Effector memory CD4-positive, alpha-beta T cell (primary cell): ENCODE measurements at regions not wholly inside any gene's neighbourhood (a gene's known extent, or its start where the extent isn't known, plus 50 kb on each side); places are given as distances from the start of the nearest gene placed in this dataset.

Experiments used
- DNase-seq, 3 donors: peaks; one replicate each; pipeline ENCODE4 v3.0.0-alpha.2; 2020
- H3K27ac ChIP-seq: 2 replicates; pipeline ENCODE4 v1.7.0; 2013; ENCODE audit warnings: mild to moderate bottlenecking, low read length, moderate library complexity; ENCODE audit not compliant: insufficient read depth, poor library complexity, severe bottlenecking
- H3K27me3 ChIP-seq: replicated peaks from 2 replicates; pipeline ENCODE4 v1.7.0; 2013; ENCODE audit warnings: mild to moderate bottlenecking, low read length; ENCODE audit not compliant: insufficient read depth, control insufficient read depth, poor library complexity, severe bottlenecking
- H3K36me3 ChIP-seq: 2 replicates; pipeline ENCODE4 v1.7.0; 2013; ENCODE audit warnings: mild to moderate bottlenecking, low read length, moderate library complexity; ENCODE audit not compliant: control insufficient read depth, insufficient read depth
- H3K4me1 ChIP-seq: 2 replicates; pipeline ENCODE4 v1.7.0; 2013; ENCODE audit warnings: low read length, mild to moderate bottlenecking; ENCODE audit not compliant: control insufficient read depth, insufficient read depth, poor library complexity, severe bottlenecking
- H3K4me3 ChIP-seq: 2 replicates; pipeline ENCODE4 v1.7.0; 2013; ENCODE audit warnings: low read length, low read depth, mild to moderate bottlenecking; ENCODE audit not compliant: insufficient read depth, poor library complexity, severe bottlenecking
- H3K9me3 ChIP-seq: 2 replicates; pipeline ENCODE4 v1.7.0; 2013; ENCODE audit warnings: mild to moderate bottlenecking, low read length, moderate library complexity; ENCODE audit not compliant: control insufficient read depth

GRCh38 chr6:156113631-156114030 is 658.0 kb upstream of the NOX3 start:
- H3K27ac ChIP-seq, result no peak overlapping the region

DNA sequence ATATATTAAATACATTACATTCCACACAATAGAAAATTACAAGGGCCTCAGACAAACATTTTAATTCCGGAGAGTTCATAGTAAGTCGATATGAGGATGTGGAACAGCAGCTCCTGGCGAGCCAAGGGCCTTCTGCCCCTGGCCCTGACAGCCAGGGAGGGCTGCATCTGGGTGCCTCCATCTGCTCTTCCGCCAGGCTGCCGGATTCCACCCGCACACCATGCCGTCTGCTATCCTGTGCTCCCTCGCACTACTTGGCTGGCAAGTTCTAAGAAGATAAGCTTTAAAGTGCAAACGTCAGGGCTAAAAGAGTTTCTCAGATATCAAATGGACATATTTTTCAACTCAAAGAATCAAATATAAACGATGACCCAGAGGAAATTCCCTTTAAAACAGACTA is 656.3 kb upstream of the NOX3 start:
- Histone ChIP-seq H3K36me3 (no peaks in the 10 kb centered on the region), H3K9me3 (no peaks in the 10 kb centered on the region), H3K4me1 (no peaks in the 10 kb centered on the region), H3K4me3 (no peak overlapping the region), H3K27me3 (no peaks in the 10 kb centered on the region), H3K27ac (no peak overlapping the region)
- no peak for DNase-seq

More at GRCh38 chr6:156113631-156114030, 658.0 kb upstream of the NOX3 start:
- Histone ChIP-seq H3K27me3 (no peaks in the 10 kb centered on the region), H3K36me3 (no peaks in the 10 kb centered on the region), H3K4me1 (no peaks in the 10 kb centered on the region), H3K9me3 (no peaks in the 10 kb centered on the region), H3K4me3 (no peak overlapping the region)
- DNase-seq, result no peak

GRCh38 chr6:156110249-156110648 is 654.6 kb upstream of the NOX3 start:
- Histone ChIP-seq H3K36me3 (no peaks in the 10 kb centered on the region), H3K27ac (no peak overlapping the region), H3K9me3 (no peaks in the 10 kb centered on the region), H3K4me1 (no peaks in the 10 kb centered on the region), H3K27me3 (no peaks in the 10 kb centered on the region), H3K4me3 (no peak overlapping the region)
- DNase-seq, result no peak

DNA sequence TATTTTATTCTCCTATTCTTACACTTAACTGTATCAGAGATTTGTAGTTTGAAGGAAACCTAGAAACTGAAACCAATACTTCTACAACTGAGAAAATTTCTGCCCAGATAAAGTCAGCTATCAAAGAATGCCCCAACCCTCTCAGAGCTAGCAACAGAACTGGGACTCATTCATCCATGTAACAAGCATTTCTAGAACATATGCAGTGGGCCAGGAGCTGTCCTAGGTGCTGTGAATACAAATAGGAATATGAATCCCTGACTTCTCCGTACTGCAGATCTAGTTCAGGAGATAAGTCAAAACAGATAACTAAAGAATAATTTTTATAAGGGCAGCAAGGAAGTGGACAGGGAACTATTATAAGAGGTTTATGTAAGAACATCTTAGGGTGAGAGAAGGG is 654.1 kb upstream of the NOX3 start:
- no peak for DNase-seq
- H3K4me3 ChIP-seq, result no peak overlapping the region
- H3K9me3 ChIP-seq, result no peaks in the 10 kb centered on the region
- no peaks in the 10 kb centered on the region for H3K27me3 ChIP-seq
- no peaks in the 10 kb centered on the region for H3K36me3 ChIP-seq
- no peaks in the 10 kb centered on the region for H3K4me1 ChIP-seq
- H3K27ac ChIP-seq, result no peak overlapping the region

DNA sequence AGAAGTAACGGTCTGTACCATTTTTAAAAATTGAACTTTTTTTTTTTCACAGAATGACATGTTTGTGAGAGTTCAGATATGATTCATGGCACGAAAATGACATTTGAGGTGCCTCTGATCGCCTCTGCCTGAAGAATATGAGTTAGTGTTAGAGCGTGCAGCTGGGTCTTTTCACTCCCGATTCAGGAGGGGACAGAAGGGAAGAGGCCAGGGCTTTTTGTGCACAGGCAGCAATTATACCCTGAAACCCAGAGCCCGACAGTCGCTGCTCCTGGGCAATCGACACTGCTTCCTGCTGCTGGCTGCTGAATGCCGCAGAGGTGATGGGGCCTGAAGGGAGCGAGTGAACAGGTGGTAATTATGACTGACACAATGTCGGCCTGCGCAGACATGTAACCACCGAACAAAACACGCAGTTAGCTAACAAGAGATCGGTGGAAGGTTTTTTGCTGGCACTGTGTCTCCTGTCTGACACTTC is 652.0 kb upstream of the NOX3 start:
- Histone ChIP-seq H3K27me3 (no peaks in the 10 kb centered on the region), H3K4me3 (no peak overlapping the region), H3K4me1 (no peaks in the 10 kb centered on the region), H3K9me3 (no peaks in the 10 kb centered on the region), H3K36me3 (no peaks in the 10 kb centered on the region), H3K27ac (no peak overlapping the region)
- no peak for DNase-seq

- H3K27me3 ChIP-seq, result no peaks in the 10 kb centered on the region
- H3K4me1 ChIP-seq, result no peaks in the 10 kb centered on the region
- DNase-seq, result no peak
- H3K36me3 ChIP-seq, result no peaks in the 10 kb centered on the region
- H3K4me3 ChIP-seq, result no peak overlapping the region
- no peaks in the 10 kb centered on the region for H3K9me3 ChIP-seq
- no peak overlapping the region for H3K27ac ChIP-seq
Observed at GRCh38 chr6:156102129-156102528, 646.5 kb upstream of the NOX3 start.

GRCh38 chr6:156098839-156099238 is 643.2 kb upstream of the NOX3 start:
- H3K9me3 ChIP-seq, result no peaks in the 10 kb centered on the region
- H3K4me1 ChIP-seq, result no peaks in the 10 kb centered on the region
- H3K4me3 ChIP-seq, result no peak overlapping the region
- no peaks in the 10 kb centered on the region for H3K27me3 ChIP-seq
- no peaks in the 10 kb centered on the region for H3K36me3 ChIP-seq
- no peak for DNase-seq
- no peak overlapping the region for H3K27ac ChIP-seq

DNA sequence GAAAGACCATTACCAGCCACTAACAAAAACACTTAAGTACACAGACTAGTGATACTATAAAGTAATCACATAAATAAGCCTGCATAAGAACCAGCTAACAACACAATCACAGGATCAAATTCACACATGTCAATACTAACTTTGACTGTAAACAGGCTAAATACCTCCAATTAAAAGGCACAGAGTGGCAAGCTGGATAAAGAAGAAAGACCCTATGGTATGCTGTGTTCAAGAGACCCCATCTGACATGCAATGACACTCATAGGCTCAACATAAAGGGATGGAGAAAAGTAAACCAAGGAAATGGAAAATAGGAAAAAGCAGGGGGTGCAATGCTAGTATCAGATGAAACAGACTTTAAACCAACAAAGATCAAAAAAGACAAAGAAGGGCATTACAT is 631.8 kb upstream of the NOX3 start:
- DNase-seq, result no peak
- Histone ChIP-seq H3K4me1 (no peaks in the 10 kb centered on the region), H3K36me3 (no peaks in the 10 kb centered on the region), H3K9me3 (peaks cover 5% of the 10 kb centered on the region), H3K27me3 (no peaks in the 10 kb centered on the region), H3K4me3 (no peak overlapping the region), H3K27ac (no peak overlapping the region)

DNA sequence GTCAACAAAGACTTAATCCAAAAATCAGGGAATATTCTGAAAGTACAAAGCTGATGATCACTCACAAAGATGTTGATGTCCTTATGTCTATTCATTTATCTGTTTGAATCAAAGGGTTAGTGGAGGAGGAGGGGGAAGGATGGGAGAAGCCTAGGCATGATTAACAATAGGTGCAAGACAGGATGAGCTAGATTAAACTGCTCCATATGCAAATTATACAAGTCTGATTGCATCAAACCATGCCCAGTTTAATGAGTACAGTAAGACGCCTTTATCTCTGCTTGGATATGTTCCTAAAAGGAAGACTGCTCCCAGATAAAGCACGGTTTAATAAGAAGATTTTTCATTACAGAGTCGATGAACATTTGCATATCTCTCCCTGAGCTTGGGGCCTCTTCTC is 626.4 kb upstream of the NOX3 start:
- H3K27ac ChIP-seq, result no peak overlapping the region
- H3K36me3 ChIP-seq, result no peaks in the 10 kb centered on the region
- no peak overlapping the region for H3K4me3 ChIP-seq
- peaks cover under 1% of the 10 kb centered on the region for H3K9me3 ChIP-seq
- H3K27me3 ChIP-seq, result no peaks in the 10 kb centered on the region
- DNase-seq, result no peak
- H3K4me1 ChIP-seq, result no peaks in the 10 kb centered on the region

GRCh38 chr6:156080371-156080770 is 624.7 kb upstream of the NOX3 start:
- Histone ChIP-seq H3K4me1 (no peaks in the 10 kb centered on the region), H3K36me3 (no peaks in the 10 kb centered on the region), H3K27ac (no peak overlapping the region), H3K4me3 (no peak overlapping the region), H3K27me3 (no peaks in the 10 kb centered on the region), H3K9me3 (no peaks in the 10 kb centered on the region)
- no peak for DNase-seq

GRCh38 chr6:156068881-156069280 is 613.2 kb upstream of the NOX3 start:
- Histone ChIP-seq H3K27ac (no peak overlapping the region), H3K9me3 (no peaks in the 10 kb centered on the region), H3K4me3 (no peak overlapping the region), H3K4me1 (no peaks in the 10 kb centered on the region), H3K36me3 (no peaks in the 10 kb centered on the region), H3K27me3 (no peaks in the 10 kb centered on the region)
- no peak for DNase-seq
